ENCODE measurements at regions not wholly inside any gene's neighbourhood (a gene's known extent, or its start where the extent isn't known, plus 50 kb on each side); places are given as distances from the start of the nearest gene placed in this dataset.

DNA sequence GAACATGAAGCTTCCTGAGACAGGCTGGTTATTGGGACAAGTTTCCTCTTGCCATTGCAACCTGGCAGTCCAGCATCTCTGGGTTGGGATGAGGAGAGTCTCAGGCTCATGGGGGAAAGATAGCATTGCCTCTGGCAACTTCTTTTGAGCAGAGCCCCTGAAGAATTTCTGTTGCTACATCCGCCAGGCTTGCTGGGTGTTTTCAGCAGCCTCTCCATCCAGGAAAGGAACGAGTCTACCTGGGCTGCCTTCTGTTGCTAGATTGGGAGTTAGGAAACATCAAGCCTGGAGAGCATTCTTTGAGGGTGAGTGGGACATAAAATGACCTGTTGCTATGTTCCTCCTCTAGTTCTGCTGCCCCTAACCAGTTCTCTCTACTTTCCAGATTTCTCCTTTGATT lies 313.5 kb downstream of the RFPL4B start:
- H3K4me2 ChIP-seq (ENCODE audit: insufficient read depth, low read length), result no peak overlapping the region
- no peaks in the 10 kb centered on the region for H3K36me3 ChIP-seq (ENCODE audit: control insufficient read depth in 2 of 2, extremely low read depth in 1 of 2, insufficient read depth in 2 of 2, low read length in 2 of 2)
- no peaks in the 10 kb centered on the region for H3K9me1 ChIP-seq (replicated peaks; ENCODE audit: control insufficient read depth, extremely low read depth, insufficient read depth, low read length)
- no peak overlapping the region for H2AFZ ChIP-seq (ENCODE audit: low read depth, low read length)
- H3K9ac ChIP-seq (replicated peaks; ENCODE audit: extremely low read depth, insufficient read depth, low read length), result no peak overlapping the region
- no peak for FAIRE-seq
- POLR2A ChIA-PET, result no interaction called here
- TF ChIP-seq, protein P1, sequence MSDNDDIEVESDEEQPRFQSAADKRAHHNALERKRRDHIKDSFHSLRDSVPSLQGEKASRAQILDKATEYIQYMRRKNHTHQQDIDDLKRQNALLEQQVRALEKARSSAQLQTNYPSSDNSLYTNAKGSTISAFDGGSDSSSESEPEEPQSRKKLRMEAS (IDR thresholded peaks at IDR 0.05; ENCODE audit: insufficient read depth, insufficient read length), result no peak
- TF ChIP-seq POLR2AphosphoS5 (IDR thresholded peaks at IDR 0.05; ENCODE audit: insufficient read depth, low read depth, low read length) (no peak), JUN (IDR thresholded peaks at IDR 0.05; ENCODE audit: borderline replicate concordance, insufficient read depth, insufficient read length, low read depth) (no peak), MYC (IDR thresholded peaks at IDR 0.05; ENCODE audit: low read depth, low read length) (no peak), POLR2A (IDR thresholded peaks at IDR 0.05; ENCODE audit: low read depth, low read length) (no peak), EZH2 (IDR thresholded peaks at IDR 0.05; ENCODE audit: borderline replicate concordance, low read depth, low read length, severe bottlenecking) (no peak), GATA2 (IDR thresholded peaks at IDR 0.05; ENCODE audit: insufficient read depth, insufficient read length, low read depth, low read length) (no peak), FOS (IDR thresholded peaks at IDR 0.05; ENCODE audit: borderline replicate concordance, insufficient read depth, low read length) (no peak)
- TF ChIP-seq, protein P2, sequence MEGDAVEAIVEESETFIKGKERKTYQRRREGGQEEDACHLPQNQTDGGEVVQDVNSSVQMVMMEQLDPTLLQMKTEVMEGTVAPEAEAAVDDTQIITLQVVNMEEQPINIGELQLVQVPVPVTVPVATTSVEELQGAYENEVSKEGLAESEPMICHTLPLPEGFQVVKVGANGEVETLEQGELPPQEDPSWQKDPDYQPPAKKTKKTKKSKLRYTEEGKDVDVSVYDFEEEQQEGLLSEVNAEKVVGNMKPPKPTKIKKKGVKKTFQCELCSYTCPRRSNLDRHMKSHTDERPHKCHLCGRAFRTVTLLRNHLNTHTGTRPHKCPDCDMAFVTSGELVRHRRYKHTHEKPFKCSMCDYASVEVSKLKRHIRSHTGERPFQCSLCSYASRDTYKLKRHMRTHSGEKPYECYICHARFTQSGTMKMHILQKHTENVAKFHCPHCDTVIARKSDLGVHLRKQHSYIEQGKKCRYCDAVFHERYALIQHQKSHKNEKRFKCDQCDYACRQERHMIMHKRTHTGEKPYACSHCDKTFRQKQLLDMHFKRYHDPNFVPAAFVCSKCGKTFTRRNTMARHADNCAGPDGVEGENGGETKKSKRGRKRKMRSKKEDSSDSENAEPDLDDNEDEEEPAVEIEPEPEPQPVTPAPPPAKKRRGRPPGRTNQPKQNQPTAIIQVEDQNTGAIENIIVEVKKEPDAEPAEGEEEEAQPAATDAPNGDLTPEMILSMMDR (IDR thresholded peaks at IDR 0.05; ENCODE audit: extremely low read depth in 1 of 2, insufficient read depth in 1 of 2, low read depth in 1 of 2, low read length in 2 of 2), result no peak
- dilution Hi-C loops (cut with MboI; ENCODE audit: extremely low pct_ligation_motif_present, low sequenced_read_pairs), result no loop called here
- no peaks in the 10 kb centered on the region for H3K27me3 ChIP-seq (ENCODE audit: control insufficient read depth in 2 of 2, insufficient read depth in 2 of 2, low read length in 2 of 2)
- no TSS peak for BruUV-seq (replicated peaks)
- CTCF ChIA-PET, result no interaction called here
- H3K79me2 ChIP-seq (ENCODE audit: control insufficient read depth, insufficient read depth, low read length), result no peaks in the 10 kb centered on the region
- H3K4me1 ChIP-seq (ENCODE audit: control insufficient read depth, extremely low read depth, insufficient read depth, low read length), result no peaks in the 10 kb centered on the region
- H4K20me1 ChIP-seq (replicated peaks; ENCODE audit: control insufficient read depth, extremely low read depth, insufficient read depth, low read length), result no peaks in the 10 kb centered on the region
- H3K9me3 ChIP-seq (replicated peaks; ENCODE audit: control insufficient read depth, insufficient read depth, low read length), result no peaks in the 10 kb centered on the region
- no peak for DNase-seq (ENCODE audit: low read depth, low spot score)
- intact Hi-C loops (cut with micrococcal nuclease), result no loop called here
- no peak overlapping the region for H3K27ac ChIP-seq (ENCODE audit: insufficient read depth, low read depth, low read length)
- no peak overlapping the region for H3K4me3 ChIP-seq (replicated peaks in 1 of 3; ENCODE audit: insufficient read depth in 1 of 3, low read depth in 1 of 3, low read length in 3 of 3)

Data from endothelial cell of umbilical vein (primary cell).